ENCODE measurements at regions not wholly inside any gene's neighbourhood (a gene's known extent, or its start where the extent isn't known, plus 50 kb on each side); places are given as distances from the start of the nearest gene placed in this dataset.

DNA sequence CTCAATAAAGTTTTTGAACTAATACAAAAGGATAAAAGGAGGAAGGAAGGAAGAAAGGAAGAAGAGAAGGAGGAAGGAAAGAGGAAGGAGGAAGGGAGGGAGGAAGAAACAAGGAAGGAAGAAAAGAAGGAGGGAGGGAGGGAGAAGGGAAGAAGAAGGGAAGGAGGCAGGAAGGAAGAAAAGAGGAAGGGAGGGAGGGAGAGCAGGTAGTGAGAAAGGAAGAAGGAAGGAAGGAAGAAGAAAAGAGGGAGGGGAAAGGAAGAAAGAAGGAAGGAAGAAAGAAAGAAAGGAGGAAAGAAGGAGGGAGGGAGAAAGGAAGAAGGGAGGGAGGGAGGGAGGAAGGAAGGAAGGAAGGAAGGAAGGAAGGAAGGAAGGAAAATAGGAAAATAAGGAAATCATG is 263.8 kb upstream of the C16orf82 start:
- H3K4me3 ChIP-seq (ENCODE audit: low read depth, low read length), result no peak overlapping the region
- TF ChIP-seq, protein P1, sequence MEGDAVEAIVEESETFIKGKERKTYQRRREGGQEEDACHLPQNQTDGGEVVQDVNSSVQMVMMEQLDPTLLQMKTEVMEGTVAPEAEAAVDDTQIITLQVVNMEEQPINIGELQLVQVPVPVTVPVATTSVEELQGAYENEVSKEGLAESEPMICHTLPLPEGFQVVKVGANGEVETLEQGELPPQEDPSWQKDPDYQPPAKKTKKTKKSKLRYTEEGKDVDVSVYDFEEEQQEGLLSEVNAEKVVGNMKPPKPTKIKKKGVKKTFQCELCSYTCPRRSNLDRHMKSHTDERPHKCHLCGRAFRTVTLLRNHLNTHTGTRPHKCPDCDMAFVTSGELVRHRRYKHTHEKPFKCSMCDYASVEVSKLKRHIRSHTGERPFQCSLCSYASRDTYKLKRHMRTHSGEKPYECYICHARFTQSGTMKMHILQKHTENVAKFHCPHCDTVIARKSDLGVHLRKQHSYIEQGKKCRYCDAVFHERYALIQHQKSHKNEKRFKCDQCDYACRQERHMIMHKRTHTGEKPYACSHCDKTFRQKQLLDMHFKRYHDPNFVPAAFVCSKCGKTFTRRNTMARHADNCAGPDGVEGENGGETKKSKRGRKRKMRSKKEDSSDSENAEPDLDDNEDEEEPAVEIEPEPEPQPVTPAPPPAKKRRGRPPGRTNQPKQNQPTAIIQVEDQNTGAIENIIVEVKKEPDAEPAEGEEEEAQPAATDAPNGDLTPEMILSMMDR (IDR thresholded peaks at IDR 0.05; ENCODE audit: low read depth, low read length), result no peak

DNA sequence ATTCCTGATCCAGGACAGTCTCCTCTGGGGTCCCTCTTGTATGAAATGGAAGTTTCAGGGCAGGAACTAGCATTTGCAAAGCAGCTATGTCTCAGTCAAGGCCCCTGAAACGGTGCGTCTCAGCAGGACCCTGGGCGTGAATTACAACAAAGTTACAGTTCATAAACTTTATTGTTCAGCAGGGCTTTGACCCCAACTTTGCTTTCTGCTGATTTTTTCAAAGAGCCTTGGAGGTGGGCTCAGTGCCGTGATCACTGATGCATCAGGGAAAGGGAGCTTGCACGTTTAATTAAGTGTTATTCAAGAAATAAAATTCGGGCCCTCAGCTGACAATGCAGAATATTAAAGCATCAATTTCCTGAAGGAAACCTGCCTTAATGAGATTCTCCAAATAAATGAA is 260.1 kb upstream of the C16orf82 start:
- TF ChIP-seq, protein P1 (IDR thresholded peaks at IDR 0.05; ENCODE audit: low read depth, low read length), result no peak
- no peak overlapping the region for H3K4me3 ChIP-seq (ENCODE audit: low read depth, low read length)

- H3K4me3 ChIP-seq (ENCODE audit: low read depth, low read length), result no peak overlapping the region
- TF ChIP-seq, protein P1 (IDR thresholded peaks at IDR 0.05; ENCODE audit: low read depth, low read length), result no peak
Measured at GRCh38 chr16:26809461-26809860, 257.3 kb upstream of the C16orf82 start.

GRCh38 chr16:26816266-26816665 is 250.5 kb upstream of the C16orf82 start:
- no peak overlapping the region for H3K4me3 ChIP-seq (ENCODE audit: low read depth, low read length)

DNA sequence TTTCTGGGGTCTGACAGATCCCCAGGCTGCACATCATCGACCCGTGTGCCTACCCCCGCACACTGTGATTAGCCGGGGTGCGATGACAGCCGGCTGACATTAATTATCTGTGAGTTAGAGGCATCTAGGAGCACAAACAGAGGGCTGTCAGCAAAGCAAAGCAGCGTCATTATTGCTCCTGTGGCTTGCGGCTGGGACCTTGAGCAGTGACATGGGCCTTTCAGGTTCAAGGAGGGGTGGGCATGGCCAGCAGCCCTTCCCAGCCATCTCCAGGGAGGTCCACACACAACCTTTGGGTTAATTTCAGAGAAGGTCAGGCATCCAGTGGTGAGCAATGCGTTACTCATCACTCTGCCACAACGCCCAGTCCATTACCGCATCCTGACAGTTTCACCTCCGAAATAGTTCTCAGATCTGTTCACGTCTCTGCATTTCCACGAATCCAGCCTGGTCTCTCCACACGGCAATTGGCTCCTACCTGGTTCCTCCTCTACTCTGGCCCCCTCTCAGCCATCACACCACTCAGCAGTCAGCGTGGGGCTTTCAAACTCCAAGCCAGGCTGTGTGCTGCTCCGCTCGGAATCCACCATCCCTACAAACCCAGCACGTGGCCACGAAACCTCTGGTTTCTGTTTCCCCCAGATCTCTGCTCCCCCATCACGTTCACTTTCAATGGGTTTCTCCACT is 249.7 kb upstream of the C16orf82 start:
- TF ChIP-seq, protein P1 (IDR thresholded peaks at IDR 0.05; ENCODE audit: low read depth, low read length), result no peak
- H3K4me3 ChIP-seq (ENCODE audit: low read depth, low read length), result peak overlapping the region; percentile 28; the same call in 1 of the 2 replicates

More at GRCh38 chr16:26816266-26816665, 250.5 kb upstream of the C16orf82 start:
- TF ChIP-seq, protein P1 (IDR thresholded peaks at IDR 0.05; ENCODE audit: low read depth, low read length), result no peak

DNA sequence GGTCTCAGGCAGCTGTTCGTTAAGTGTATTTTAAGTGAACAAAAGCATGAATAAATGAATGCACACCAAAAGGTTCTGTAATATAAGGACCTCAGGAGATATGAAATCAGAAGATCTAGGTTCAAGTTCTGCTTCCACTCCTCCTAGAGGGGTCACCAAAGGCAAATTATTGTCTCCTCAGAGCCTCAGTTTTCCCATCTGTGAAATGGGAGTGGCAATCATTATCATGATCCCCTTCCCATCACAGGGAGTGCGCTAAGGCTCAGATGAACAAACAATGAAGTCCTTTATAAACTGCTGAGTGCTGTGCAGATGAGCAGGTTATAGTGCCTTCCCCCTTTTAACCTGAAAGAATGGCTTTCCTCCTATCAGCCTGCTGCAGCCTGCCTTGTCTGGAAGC is 248.3 kb upstream of the C16orf82 start:
- H3K4me3 ChIP-seq (ENCODE audit: low read depth, low read length), result no peak overlapping the region
- TF ChIP-seq, protein P1 (IDR thresholded peaks at IDR 0.05; ENCODE audit: low read depth, low read length), result no peak

- TF ChIP-seq, protein P1 (IDR thresholded peaks at IDR 0.05; ENCODE audit: low read depth, low read length), result no peak
Measured at GRCh38 chr16:26824469-26824868, 242.3 kb upstream of the C16orf82 start.

More at GRCh38 chr16:26824469-26824868, 242.3 kb upstream of the C16orf82 start:
- H3K4me3 ChIP-seq (ENCODE audit: low read depth, low read length), result no peak overlapping the region
